ENCODE measurements at regions not wholly inside any gene's neighbourhood (a gene's known extent, or its start where the extent isn't known, plus 50 kb on each side); places are given as distances from the start of the nearest gene placed in this dataset.

GRCh38 chr19:33919291-33919690 lies 122.6 kb downstream of the KCTD15 start:
- H3K9ac ChIP-seq (ENCODE audit: low read depth, low read length, poor library complexity, severe bottlenecking): no peak overlapping the region
- no peak overlapping the region for H2AFZ ChIP-seq (ENCODE audit: low read length)
- no peaks in the 10 kb centered on the region for H3K36me3 ChIP-seq (ENCODE audit: insufficient read depth, low read length)
- no peaks in the 10 kb centered on the region for H3K4me1 ChIP-seq (ENCODE audit: insufficient read depth, low read length, poor library complexity, severe bottlenecking)
- no peak overlapping the region for H3K4me3 ChIP-seq (ENCODE audit: low read length, poor library complexity, severe bottlenecking)
- TF ChIP-seq EZH2phosphoT487 (IDR thresholded peaks at IDR 0.05; ENCODE audit: borderline replicate concordance) (no peak), CTCF (conservative IDR thresholded peaks at IDR 0.05; ENCODE audit: low read length) (no peak)
- no peaks in the 10 kb centered on the region for H3K9me2 ChIP-seq (replicated peaks; ENCODE audit: low read depth, low read length)
- H3K9me3 ChIP-seq (ENCODE audit: insufficient read depth, low read depth, low read length): no peaks in the 10 kb centered on the region; the same call in 1 of the 2 replicates
- H3K79me2 ChIP-seq (ENCODE audit: insufficient read depth, low read length): no peaks in the 10 kb centered on the region
- H4K20me1 ChIP-seq (ENCODE audit: insufficient read depth, low read length, poor library complexity, severe bottlenecking): no peaks in the 10 kb centered on the region
- no peak overlapping the region for H3K4me2 ChIP-seq (ENCODE audit: low read depth, low read length, poor library complexity, severe bottlenecking)
- H3K27me3 ChIP-seq (ENCODE audit: insufficient read depth, low read length, poor library complexity, severe bottlenecking): no peaks in the 10 kb centered on the region
- no peaks in the 10 kb centered on the region for H3F3A ChIP-seq (ENCODE audit: low read depth)

GRCh38 chr19:33921165-33921564 lies 124.5 kb downstream of the KCTD15 start:
- no peaks in the 10 kb centered on the region for H3K27me3 ChIP-seq (ENCODE audit: insufficient read depth, low read length, poor library complexity, severe bottlenecking)
- H3K4me2 ChIP-seq (ENCODE audit: low read depth, low read length, poor library complexity, severe bottlenecking): no peak overlapping the region
- H3F3A ChIP-seq (ENCODE audit: low read depth): no peaks in the 10 kb centered on the region
- H3K36me3 ChIP-seq (ENCODE audit: insufficient read depth, low read length): no peaks in the 10 kb centered on the region
- no peak for TF ChIP-seq EZH2phosphoT487 (IDR thresholded peaks at IDR 0.05; ENCODE audit: borderline replicate concordance)
- no peak for TF ChIP-seq CTCF (conservative IDR thresholded peaks at IDR 0.05; ENCODE audit: low read length)
- no peaks in the 10 kb centered on the region for H4K20me1 ChIP-seq (ENCODE audit: insufficient read depth, low read length, poor library complexity, severe bottlenecking)
- no peak overlapping the region for H3K4me3 ChIP-seq (ENCODE audit: low read length, poor library complexity, severe bottlenecking)
- H2AFZ ChIP-seq (ENCODE audit: low read length): no peak overlapping the region
- no peak overlapping the region for H3K9ac ChIP-seq (ENCODE audit: low read depth, low read length, poor library complexity, severe bottlenecking)
- H3K9me2 ChIP-seq (replicated peaks; ENCODE audit: low read depth, low read length): no peaks in the 10 kb centered on the region
- H3K79me2 ChIP-seq (ENCODE audit: insufficient read depth, low read length): no peaks in the 10 kb centered on the region
- no peaks in the 10 kb centered on the region for H3K4me1 ChIP-seq (ENCODE audit: insufficient read depth, low read length, poor library complexity, severe bottlenecking)
- H3K9me3 ChIP-seq (ENCODE audit: insufficient read depth, low read depth, low read length): no peaks in the 10 kb centered on the region; the same call in 1 of the 2 replicates

- H3F3A ChIP-seq (ENCODE audit: low read depth): no peaks in the 10 kb centered on the region
- H3K36me3 ChIP-seq (ENCODE audit: insufficient read depth, low read length): no peaks in the 10 kb centered on the region
- no peaks in the 10 kb centered on the region for H3K79me2 ChIP-seq (ENCODE audit: insufficient read depth, low read length)
- H3K4me2 ChIP-seq (ENCODE audit: low read depth, low read length, poor library complexity, severe bottlenecking): no peak overlapping the region
- no peak overlapping the region for H3K4me3 ChIP-seq (ENCODE audit: low read length, poor library complexity, severe bottlenecking)
- H4K20me1 ChIP-seq (ENCODE audit: insufficient read depth, low read length, poor library complexity, severe bottlenecking): no peaks in the 10 kb centered on the region
- H3K4me1 ChIP-seq (ENCODE audit: insufficient read depth, low read length, poor library complexity, severe bottlenecking): no peaks in the 10 kb centered on the region
- H3K9ac ChIP-seq (ENCODE audit: low read depth, low read length, poor library complexity, severe bottlenecking): no peak overlapping the region
- no peaks in the 10 kb centered on the region for H3K9me2 ChIP-seq (replicated peaks; ENCODE audit: low read depth, low read length)
- no peaks in the 10 kb centered on the region for H3K27me3 ChIP-seq (ENCODE audit: insufficient read depth, low read length, poor library complexity, severe bottlenecking)
- no peak overlapping the region for H2AFZ ChIP-seq (ENCODE audit: low read length)
- TF ChIP-seq CTCF (conservative IDR thresholded peaks at IDR 0.05; ENCODE audit: low read length) (no peak), EZH2phosphoT487 (IDR thresholded peaks at IDR 0.05; ENCODE audit: borderline replicate concordance) (no peak)
- H3K9me3 ChIP-seq (ENCODE audit: insufficient read depth, low read depth, low read length): no peaks in the 10 kb centered on the region; the same call in 1 of the 2 replicates
These were observed 129.6 kb downstream of the KCTD15 start for GRCh38 chr19:33926306-33926705.
